ENCODE measurements at regions not wholly inside any gene's neighbourhood (a gene's known extent, or its start where the extent isn't known, plus 50 kb on each side); places are given as distances from the start of the nearest gene placed in this dataset.

- H3K36me3 ChIP-seq (ENCODE audit: control insufficient read depth in 4 of 4, insufficient read depth in 3 of 4, low read depth in 1 of 4, low read length in 3 of 4) = peaks cover 0 to 4% (median 0%) of the 10 kb centered on the region in 4 donors
- H3K27me3 ChIP-seq (ENCODE audit: control insufficient read depth in 4 of 4, insufficient read depth in 4 of 4, low read length in 3 of 4) = no peaks in the 10 kb centered on the region
- H3K4me1 ChIP-seq (ENCODE audit: control insufficient read depth in 4 of 4, insufficient read depth in 4 of 4, low read length in 3 of 4) = peaks cover 0 to 10% (median 0%) of the 10 kb centered on the region in 4 donors
- H3K9me3 ChIP-seq (ENCODE audit: control insufficient read depth in 4 of 4, low read length in 3 of 4) = no peaks in the 10 kb centered on the region
- no peak overlapping the region for H3K4me3 ChIP-seq (ENCODE audit: low read depth in 1 of 3, low read length in 3 of 3)
- DNase-seq (ENCODE audit: low spot score) = no peak
- H3K27ac ChIP-seq (ENCODE audit: low read depth in 1 of 2, low read length in 2 of 2) = no peak overlapping the region
- TF ChIP-seq RAD21 (IDR thresholded peaks at IDR 0.05) (no peak), REST (IDR thresholded peaks at IDR 0.05) (no peak), JUND (IDR thresholded peaks at IDR 0.05) (no peak), RXRA (IDR thresholded peaks at IDR 0.05) (no peak), FOXA2 (IDR thresholded peaks at IDR 0.05) (no peak)
- TF ChIP-seq, protein P1, sequence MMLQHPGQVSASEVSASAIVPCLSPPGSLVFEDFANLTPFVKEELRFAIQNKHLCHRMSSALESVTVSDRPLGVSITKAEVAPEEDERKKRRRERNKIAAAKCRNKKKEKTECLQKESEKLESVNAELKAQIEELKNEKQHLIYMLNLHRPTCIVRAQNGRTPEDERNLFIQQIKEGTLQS (IDR thresholded peaks at IDR 0.05) = no peak
- no peak overlapping the region for H3K9ac ChIP-seq (ENCODE audit: low read depth in 1 of 2, low read length in 2 of 2)
- WGBS = 70% methylated on average over 3 of the region's 3 CpGs
Measured at GRCh38 chr1:119294199-119294598, 74.4 kb upstream of the HAO2 start.

DNA sequence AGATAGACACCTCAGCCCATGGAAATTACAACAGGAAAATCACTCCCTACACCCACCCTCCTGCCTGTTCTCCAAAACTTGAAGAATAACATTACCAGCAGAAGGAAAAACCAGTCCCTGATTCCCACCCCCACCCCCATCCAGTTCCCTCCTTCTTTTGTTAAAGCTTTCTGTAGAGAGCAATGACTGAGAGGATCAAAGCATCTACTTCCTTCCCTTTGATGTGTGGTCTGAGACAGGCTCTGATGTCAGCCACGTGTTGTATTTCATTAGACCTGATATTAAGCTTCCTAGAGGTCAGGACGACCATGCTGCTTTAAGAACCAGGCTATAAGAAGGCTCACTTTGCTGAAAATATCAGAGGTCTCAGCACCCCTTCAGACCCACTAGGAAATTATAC is 73.9 kb upstream of the HAO2 start:
- DNase-seq (ENCODE audit: low spot score) = no peak
- Histone ChIP-seq H3K27ac (ENCODE audit: low read depth in 1 of 2, low read length in 2 of 2) (no peak overlapping the region), H3K4me3 (ENCODE audit: low read depth in 1 of 3, low read length in 3 of 3) (no peak overlapping the region), H3K27me3 (ENCODE audit: control insufficient read depth in 4 of 4, insufficient read depth in 4 of 4, low read length in 3 of 4) (no peaks in the 10 kb centered on the region), H3K36me3 (ENCODE audit: control insufficient read depth in 4 of 4, insufficient read depth in 3 of 4, low read depth in 1 of 4, low read length in 3 of 4) (peaks cover 0 to 4% (median 0%) of the 10 kb centered on the region in 4 donors), H3K9me3 (ENCODE audit: control insufficient read depth in 4 of 4, low read length in 3 of 4) (no peaks in the 10 kb centered on the region), H3K9ac (ENCODE audit: low read depth in 1 of 2, low read length in 2 of 2) (no peak overlapping the region), H3K4me1 (ENCODE audit: control insufficient read depth in 4 of 4, insufficient read depth in 4 of 4, low read length in 3 of 4) (peaks cover 0 to 10% (median 0%) of the 10 kb centered on the region in 4 donors)
- no peak for TF ChIP-seq NR2F2 (IDR thresholded peaks at IDR 0.05)
- no peak for TF ChIP-seq HNF4G (IDR thresholded peaks at IDR 0.05)
- no peak for TF ChIP-seq TAF1 (conservative IDR thresholded peaks at IDR 0.05)
- no peak for TF ChIP-seq JUND (IDR thresholded peaks at IDR 0.05)
- TF ChIP-seq RXRA (IDR thresholded peaks at IDR 0.05) = no peak
- TF ChIP-seq, protein P2, sequence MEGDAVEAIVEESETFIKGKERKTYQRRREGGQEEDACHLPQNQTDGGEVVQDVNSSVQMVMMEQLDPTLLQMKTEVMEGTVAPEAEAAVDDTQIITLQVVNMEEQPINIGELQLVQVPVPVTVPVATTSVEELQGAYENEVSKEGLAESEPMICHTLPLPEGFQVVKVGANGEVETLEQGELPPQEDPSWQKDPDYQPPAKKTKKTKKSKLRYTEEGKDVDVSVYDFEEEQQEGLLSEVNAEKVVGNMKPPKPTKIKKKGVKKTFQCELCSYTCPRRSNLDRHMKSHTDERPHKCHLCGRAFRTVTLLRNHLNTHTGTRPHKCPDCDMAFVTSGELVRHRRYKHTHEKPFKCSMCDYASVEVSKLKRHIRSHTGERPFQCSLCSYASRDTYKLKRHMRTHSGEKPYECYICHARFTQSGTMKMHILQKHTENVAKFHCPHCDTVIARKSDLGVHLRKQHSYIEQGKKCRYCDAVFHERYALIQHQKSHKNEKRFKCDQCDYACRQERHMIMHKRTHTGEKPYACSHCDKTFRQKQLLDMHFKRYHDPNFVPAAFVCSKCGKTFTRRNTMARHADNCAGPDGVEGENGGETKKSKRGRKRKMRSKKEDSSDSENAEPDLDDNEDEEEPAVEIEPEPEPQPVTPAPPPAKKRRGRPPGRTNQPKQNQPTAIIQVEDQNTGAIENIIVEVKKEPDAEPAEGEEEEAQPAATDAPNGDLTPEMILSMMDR (IDR thresholded peaks at IDR 0.05; ENCODE audit: low read depth, low read length, missing input control) = no peak
- no peak for TF ChIP-seq REST (IDR thresholded peaks at IDR 0.05)
- TF ChIP-seq EGR1 (IDR thresholded peaks at IDR 0.05; ENCODE audit: low read depth in 2 of 2) = no peak
- no peak for TF ChIP-seq ZBTB33 (IDR thresholded peaks at IDR 0.05)
- TF ChIP-seq GABPA (IDR thresholded peaks at IDR 0.05 in 1 of 2, conservative IDR thresholded peaks at IDR 0.05 in 1 of 2) = no peak
- TF ChIP-seq HNF4A (conservative IDR thresholded peaks at IDR 0.05) = no peak
- TF ChIP-seq FOXA1 (IDR thresholded peaks at IDR 0.05) = no peak
- WGBS = 63% methylated on average over 2 of the region's 2 CpGs

Measured in liver (tissue), 8 donors.